WI38 (cell line): ENCODE measurements at regions not wholly inside any gene's neighbourhood (a gene's known extent, or its start where the extent isn't known, plus 50 kb on each side); places are given as distances from the start of the nearest gene placed in this dataset.
"Not testable (repeated sequence)": the region's sequence is repeated elsewhere in the genome, so short reads cannot be mapped to it uniquely, and the experiment has no call there.

Experiments
- H3K4me3 ChIP-seq: 2 replicates; pipeline ENCODE4 v1.5.1; 2011; ENCODE audit warnings: low read depth, mild to moderate bottlenecking, control low read depth, low read length
- TF ChIP-seq, protein P1 (sequence below): IDR thresholded peaks from 2 replicates; pipeline ENCODE4 v1.5.1; 2012; ENCODE audit warnings: low read depth, mild to moderate bottlenecking, control low read depth, low read length

DNA sequence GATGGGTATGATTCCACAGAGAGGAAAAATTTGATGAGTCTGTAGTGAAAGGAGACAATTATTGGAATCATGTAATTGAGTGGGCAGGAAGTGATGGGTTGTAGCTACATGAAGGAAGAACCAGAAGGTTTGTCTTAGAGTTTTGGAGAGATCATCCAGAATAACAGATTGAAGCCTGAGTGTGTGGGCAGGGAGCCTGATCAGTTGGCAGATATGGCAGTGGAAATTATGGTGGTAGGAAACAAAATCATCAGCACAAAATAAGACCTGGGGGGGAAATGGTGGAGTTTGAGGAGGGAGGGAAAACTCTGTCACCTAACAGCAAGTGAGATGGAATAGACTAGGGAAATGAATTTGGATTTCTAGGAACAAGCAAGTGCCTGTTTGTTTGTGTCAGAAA is 606.6 kb upstream of the MAP3K7 start:
- TF ChIP-seq, protein P1, sequence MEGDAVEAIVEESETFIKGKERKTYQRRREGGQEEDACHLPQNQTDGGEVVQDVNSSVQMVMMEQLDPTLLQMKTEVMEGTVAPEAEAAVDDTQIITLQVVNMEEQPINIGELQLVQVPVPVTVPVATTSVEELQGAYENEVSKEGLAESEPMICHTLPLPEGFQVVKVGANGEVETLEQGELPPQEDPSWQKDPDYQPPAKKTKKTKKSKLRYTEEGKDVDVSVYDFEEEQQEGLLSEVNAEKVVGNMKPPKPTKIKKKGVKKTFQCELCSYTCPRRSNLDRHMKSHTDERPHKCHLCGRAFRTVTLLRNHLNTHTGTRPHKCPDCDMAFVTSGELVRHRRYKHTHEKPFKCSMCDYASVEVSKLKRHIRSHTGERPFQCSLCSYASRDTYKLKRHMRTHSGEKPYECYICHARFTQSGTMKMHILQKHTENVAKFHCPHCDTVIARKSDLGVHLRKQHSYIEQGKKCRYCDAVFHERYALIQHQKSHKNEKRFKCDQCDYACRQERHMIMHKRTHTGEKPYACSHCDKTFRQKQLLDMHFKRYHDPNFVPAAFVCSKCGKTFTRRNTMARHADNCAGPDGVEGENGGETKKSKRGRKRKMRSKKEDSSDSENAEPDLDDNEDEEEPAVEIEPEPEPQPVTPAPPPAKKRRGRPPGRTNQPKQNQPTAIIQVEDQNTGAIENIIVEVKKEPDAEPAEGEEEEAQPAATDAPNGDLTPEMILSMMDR = no peak

DNA sequence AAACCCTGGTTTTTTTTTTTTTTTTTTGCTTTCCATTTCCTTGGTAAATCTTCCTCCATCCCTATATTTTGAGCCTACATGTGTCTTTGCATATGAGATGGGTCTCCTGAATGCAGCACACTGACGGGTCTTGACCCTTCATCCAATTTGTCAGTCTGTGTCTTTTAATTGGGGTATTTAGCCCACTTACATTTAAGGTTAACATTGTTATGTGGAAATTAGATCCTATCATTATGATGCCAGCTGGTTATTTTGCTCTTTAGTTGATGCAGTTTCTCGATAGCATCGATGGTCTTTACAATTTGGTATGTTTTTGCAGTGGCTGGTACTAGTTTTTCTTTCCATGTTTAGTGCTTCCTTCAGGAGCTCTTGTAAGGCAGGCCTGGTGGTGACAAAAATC is 603.2 kb upstream of the MAP3K7 start:
- not testable (repeated sequence) for H3K4me3 ChIP-seq

More for the DNA sequence above, 606.6 kb upstream of the MAP3K7 start:
- no peak overlapping the region for H3K4me3 ChIP-seq

GRCh38 chr6:91185072-91185471 is 598.2 kb upstream of the MAP3K7 start:
- H3K4me3 ChIP-seq = no peak overlapping the region
- TF ChIP-seq, protein P1 = no peak

DNA sequence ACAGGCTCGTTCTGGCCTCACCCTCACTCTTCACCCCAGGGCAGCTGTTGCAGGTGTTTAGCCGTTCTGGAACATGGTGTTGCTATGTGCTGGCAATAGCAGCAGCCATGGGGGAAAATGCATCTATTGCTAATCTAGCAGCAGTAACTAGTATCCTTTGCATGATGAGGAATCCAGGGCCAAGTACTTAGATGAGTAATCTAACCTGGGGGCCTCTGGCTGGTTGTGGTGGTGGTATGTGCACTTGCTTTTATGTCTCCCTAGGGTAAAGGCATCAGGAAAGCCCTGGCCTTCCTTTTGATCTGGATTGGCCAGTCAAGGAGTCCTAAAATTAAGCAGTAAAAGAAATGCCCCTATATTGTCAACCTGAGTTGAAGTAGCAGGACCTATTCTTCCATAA is 594.5 kb upstream of the MAP3K7 start:
- no peak overlapping the region for H3K4me3 ChIP-seq
- TF ChIP-seq, protein P1 = no peak

GRCh38 chr6:91173651-91174050 is 586.8 kb upstream of the MAP3K7 start:
- H3K4me3 ChIP-seq = no peak overlapping the region
- TF ChIP-seq, protein P1 = no peak

DNA sequence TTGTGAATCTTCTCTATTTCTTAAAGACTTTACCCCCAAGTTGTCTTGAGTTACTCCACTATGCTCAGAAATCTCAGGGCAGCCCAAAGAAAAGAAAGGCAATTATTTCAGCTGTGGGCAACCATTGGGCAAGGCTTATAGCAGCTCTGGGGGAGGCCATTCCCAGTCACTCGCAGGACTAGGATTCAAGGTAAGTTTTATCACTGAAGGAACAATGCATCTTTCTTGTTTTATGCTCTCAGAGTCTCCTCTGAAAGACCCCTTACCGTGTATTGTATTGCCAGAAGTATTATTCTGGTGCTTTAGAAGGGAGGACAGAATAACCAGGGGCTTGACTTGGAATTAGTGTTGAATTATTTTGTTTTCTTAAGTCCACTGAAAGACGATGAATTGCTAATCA is 586.3 kb upstream of the MAP3K7 start:
- no peak overlapping the region for H3K4me3 ChIP-seq
- TF ChIP-seq, protein P1 = no peak

GRCh38 chr6:91171754-91172462 is 585.0 kb upstream of the MAP3K7 start:
- no peak overlapping the region for H3K4me3 ChIP-seq
- TF ChIP-seq, protein P1 = no peak

DNA sequence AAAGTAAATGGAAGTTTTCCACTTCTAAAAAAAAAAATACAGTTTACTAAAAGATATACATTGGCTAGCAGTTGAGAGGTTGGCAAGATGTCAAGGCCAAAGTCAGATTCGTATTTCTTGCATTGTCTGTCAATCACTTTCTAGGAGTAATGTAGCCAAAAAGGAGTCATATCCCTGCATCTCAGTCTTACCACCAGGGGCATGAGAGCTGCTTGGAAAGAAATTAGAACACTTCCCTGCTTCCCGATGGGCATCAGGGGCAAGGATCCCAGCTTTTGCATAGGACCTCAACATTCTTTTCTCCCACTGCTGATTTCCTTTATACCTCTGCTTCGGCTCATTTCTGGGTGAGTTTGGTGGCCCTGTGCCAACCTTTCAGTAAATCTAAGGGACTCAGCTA is 581.0 kb upstream of the MAP3K7 start:
- TF ChIP-seq, protein P1 = no peak
- no peak overlapping the region for H3K4me3 ChIP-seq
